Adrenal gland (tissue), 5 donors: ENCODE measurements at regions not wholly inside any gene's neighbourhood (a gene's known extent, or its start where the extent isn't known, plus 50 kb on each side); places are given as distances from the start of the nearest gene placed in this dataset.
"Not testable (repeated sequence)": the region's sequence is repeated elsewhere in the genome, so short reads cannot be mapped to it uniquely, and the experiment has no call there.

Source experiments
- POLR2A ChIP-seq, 2 donors: fragments of 450-650 bp; IDR thresholded peaks; one replicate each; pipeline ENCODE4 v1.6.1; 2017; ENCODE audit warnings: antibody characterized with exemption in 2 of 2, mild to moderate bottlenecking in 2 of 2, moderate library complexity in 1 of 2
- TF ChIP-seq, protein P1 (sequence below), 6 experiments: fragments of 450-650 bp in 4 of 6; fragments of 200-600 bp in 2 of 6; sonication (generic) in 1 of 6; IDR thresholded peaks; 1 replicate in 5 of 6; 2 replicates in 1 of 6; pipeline versions ENCODE4 v1.5.1 to v1.8.0; 2016 to 2021; ENCODE audit warnings: antibody characterized with exemption in 6 of 6, mild to moderate bottlenecking in 2 of 6, moderate library complexity in 1 of 6
- donor health status: DM: no; HTN: no; CAD: no.

DNA sequence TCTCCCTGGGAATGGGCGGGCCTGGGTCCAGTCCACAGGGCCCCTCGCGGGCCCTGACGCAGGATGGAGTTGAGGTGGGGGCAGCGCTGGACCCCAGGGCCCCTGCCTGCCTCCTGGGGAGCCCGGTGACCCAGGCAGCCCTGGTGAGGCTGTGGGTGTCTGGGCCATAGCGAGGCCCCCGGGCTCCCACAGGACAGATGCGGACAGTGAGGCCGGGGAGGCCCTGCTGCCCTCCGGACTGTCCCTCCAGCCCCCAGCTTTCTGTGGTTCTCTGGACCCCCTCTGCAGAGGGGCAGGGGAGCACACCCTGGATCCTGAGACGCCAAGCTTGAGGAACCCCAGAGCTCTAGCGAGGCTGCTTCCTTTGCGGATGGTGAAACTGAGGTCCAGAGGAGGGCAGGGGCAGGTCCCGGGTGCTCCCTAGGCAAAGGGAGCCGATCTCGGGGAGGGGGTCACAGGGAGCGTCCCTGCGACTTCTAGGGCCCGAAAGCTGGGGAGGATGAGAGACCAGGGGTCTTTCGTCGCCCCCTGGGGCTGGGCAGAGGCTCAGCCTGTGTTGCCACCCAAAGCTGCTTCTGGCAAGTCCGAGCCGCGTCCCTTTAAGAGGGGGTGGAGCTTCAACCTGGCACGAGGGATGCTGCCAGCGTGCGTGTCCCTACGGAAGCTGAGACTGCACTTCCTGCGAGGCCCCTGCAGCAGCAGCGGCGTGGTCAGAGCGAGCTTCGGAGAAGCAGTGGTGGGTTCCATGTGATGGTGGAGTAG is 94.6 kb downstream of the POTEM start:
- not testable (repeated sequence) for TF ChIP-seq POLR2A (IDR thresholded peaks at IDR 0.05)
- TF ChIP-seq, protein P1, sequence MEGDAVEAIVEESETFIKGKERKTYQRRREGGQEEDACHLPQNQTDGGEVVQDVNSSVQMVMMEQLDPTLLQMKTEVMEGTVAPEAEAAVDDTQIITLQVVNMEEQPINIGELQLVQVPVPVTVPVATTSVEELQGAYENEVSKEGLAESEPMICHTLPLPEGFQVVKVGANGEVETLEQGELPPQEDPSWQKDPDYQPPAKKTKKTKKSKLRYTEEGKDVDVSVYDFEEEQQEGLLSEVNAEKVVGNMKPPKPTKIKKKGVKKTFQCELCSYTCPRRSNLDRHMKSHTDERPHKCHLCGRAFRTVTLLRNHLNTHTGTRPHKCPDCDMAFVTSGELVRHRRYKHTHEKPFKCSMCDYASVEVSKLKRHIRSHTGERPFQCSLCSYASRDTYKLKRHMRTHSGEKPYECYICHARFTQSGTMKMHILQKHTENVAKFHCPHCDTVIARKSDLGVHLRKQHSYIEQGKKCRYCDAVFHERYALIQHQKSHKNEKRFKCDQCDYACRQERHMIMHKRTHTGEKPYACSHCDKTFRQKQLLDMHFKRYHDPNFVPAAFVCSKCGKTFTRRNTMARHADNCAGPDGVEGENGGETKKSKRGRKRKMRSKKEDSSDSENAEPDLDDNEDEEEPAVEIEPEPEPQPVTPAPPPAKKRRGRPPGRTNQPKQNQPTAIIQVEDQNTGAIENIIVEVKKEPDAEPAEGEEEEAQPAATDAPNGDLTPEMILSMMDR (IDR thresholded peaks at IDR 0.05): not testable (repeated sequence)
